H9 (cell line): ENCODE measurements at regions not wholly inside any gene's neighbourhood (a gene's known extent, or its start where the extent isn't known, plus 50 kb on each side); places are given as distances from the start of the nearest gene placed in this dataset.

ENCODE experiments used
- DNase-seq: peaks from one replicate; pipeline ENCODE4 v3.0.0-alpha.2; 2017
- H2AFZ ChIP-seq: one replicate; pipeline ENCODE4 v1.6.1; 2013; ENCODE audit warnings: mild to moderate bottlenecking, low read length, control low read depth, moderate library complexity
- H2AK5ac ChIP-seq: 2 replicates; pipeline ENCODE4 v1.6.1; 2013; ENCODE audit warnings: low read length, control low read depth, mixed read lengths; ENCODE audit not compliant: insufficient read length
- H2BK120ac ChIP-seq: one replicate; pipeline ENCODE4 v1.6.1; 2013; ENCODE audit warnings: low read depth, mild to moderate bottlenecking, low read length, control low read depth, inconsistent platforms; ENCODE audit not compliant: poor library complexity, severe bottlenecking
- H2BK12ac ChIP-seq: 2 replicates; pipeline ENCODE4 v1.6.1; 2013; ENCODE audit warnings: low read length, control low read depth, mixed read lengths, low read depth; ENCODE audit not compliant: insufficient read length
- H2BK15ac ChIP-seq: 2 replicates; pipeline ENCODE4 v1.6.1; 2013; ENCODE audit warnings: low read depth, low read length, control low read depth
- H2BK20ac ChIP-seq: one replicate; pipeline ENCODE4 v1.6.1; 2013; ENCODE audit warnings: low read depth, mild to moderate bottlenecking, low read length, control low read depth, inconsistent platforms; ENCODE audit not compliant: poor library complexity, severe bottlenecking
- H2BK5ac ChIP-seq: 2 replicates; pipeline ENCODE4 v1.6.1; 2013; ENCODE audit warnings: low read length, control low read depth, mixed read lengths; ENCODE audit not compliant: insufficient read length
- H3K14ac ChIP-seq: 2 replicates; pipeline ENCODE4 v1.6.1; 2013; ENCODE audit warnings: low read length, control low read depth; ENCODE audit not compliant: insufficient read depth
- H3K18ac ChIP-seq: 2 replicates; pipeline ENCODE4 v1.6.1; 2013; ENCODE audit warnings: low read depth, mild to moderate bottlenecking, mixed read lengths, low read length, control low read depth; ENCODE audit not compliant: insufficient read length
- H3K23ac ChIP-seq: 2 replicates; pipeline ENCODE4 v1.6.1; 2013; ENCODE audit warnings: low read length, control low read depth, mixed read lengths, low read depth; ENCODE audit not compliant: insufficient read length
- H3K23me2 ChIP-seq: 2 replicates; pipeline ENCODE4 v1.6.1; 2013; ENCODE audit warnings: low read depth, mild to moderate bottlenecking, mixed read lengths, low read length, control low read depth; ENCODE audit not compliant: insufficient read length, poor library complexity, severe bottlenecking
- H3K27ac ChIP-seq: 2 replicates; pipeline ENCODE4 v1.5.1; 2013; ENCODE audit warnings: low read length, control low read depth, mixed read lengths, low read depth; ENCODE audit not compliant: insufficient read length
- H3K27me3 ChIP-seq: 2 replicates; pipeline ENCODE4 v1.6.1; 2013; ENCODE audit warnings: low read length, control low read depth, inconsistent platforms; ENCODE audit not compliant: insufficient read depth
- H3K4ac ChIP-seq: 2 replicates; pipeline ENCODE4 v1.6.1; 2013; ENCODE audit warnings: low read depth, mild to moderate bottlenecking, control low read depth, inconsistent platforms, low read length, moderate library complexity
- H3K4me1 ChIP-seq: 2 replicates; pipeline ENCODE4 v1.6.1; 2013; ENCODE audit warnings: low read length, control low read depth, inconsistent platforms; ENCODE audit not compliant: insufficient read depth
- H3K4me2 ChIP-seq: 2 replicates; pipeline ENCODE4 v1.6.1; 2013; ENCODE audit warnings: low read length, control low read depth, mixed read lengths; ENCODE audit not compliant: insufficient read length, insufficient read depth
- H3K56ac ChIP-seq: 2 replicates; pipeline ENCODE4 v1.6.1; 2013; ENCODE audit warnings: low read depth, mild to moderate bottlenecking, mixed read lengths, low read length, control low read depth; ENCODE audit not compliant: insufficient read length
- H3K79me1 ChIP-seq: 2 replicates; pipeline ENCODE4 v1.6.1; 2013; ENCODE audit warnings: low read depth, mild to moderate bottlenecking, moderate library complexity, low read length, control low read depth, inconsistent platforms; ENCODE audit not compliant: insufficient read depth, poor library complexity, severe bottlenecking
- H3K79me2 ChIP-seq: 2 replicates; pipeline ENCODE4 v1.6.1; 2013; ENCODE audit warnings: low read length, control low read depth, inconsistent platforms; ENCODE audit not compliant: insufficient read depth
- H3K9ac ChIP-seq: 2 replicates; pipeline ENCODE4 v1.6.1; 2013; ENCODE audit warnings: low read length, control low read depth, mixed read lengths; ENCODE audit not compliant: insufficient read length; ENCODE audit errors: extremely low read depth
- H3K9me3 ChIP-seq: one replicate; pipeline ENCODE4 v1.6.1; 2013; ENCODE audit warnings: low read depth, low read length, inconsistent platforms; ENCODE audit not compliant: control insufficient read depth
- H3T11ph ChIP-seq: one replicate; pipeline ENCODE4 v1.6.1; 2013; ENCODE audit warnings: mild to moderate bottlenecking, low read length, control low read depth, inconsistent platforms
- H4K20me1 ChIP-seq: one replicate; pipeline ENCODE4 v1.6.1; 2013; ENCODE audit not compliant: control insufficient read depth, insufficient read length, insufficient read depth
- H4K5ac ChIP-seq: 2 replicates; pipeline ENCODE4 v1.6.1; 2013; ENCODE audit warnings: low read depth, mild to moderate bottlenecking, mixed read lengths, low read length, control low read depth; ENCODE audit not compliant: insufficient read length
- H4K8ac ChIP-seq: replicated peaks from 2 replicates; pipeline ENCODE4 v1.6.1; 2013; ENCODE audit warnings: low read length, control low read depth, mixed read lengths, low read depth; ENCODE audit not compliant: insufficient read length
- H4K91ac ChIP-seq: 2 replicates; pipeline ENCODE4 v1.6.1; 2013; ENCODE audit warnings: low read depth, mild to moderate bottlenecking, moderate library complexity, mixed read lengths, low read length, control low read depth; ENCODE audit not compliant: insufficient read length
- H3K27ac Mint-ChIP-seq, 3 experiments: 2 replicates in 2 of 3; 3 replicates in 1 of 3; pipeline ENCODE4 v1.8.0; 2020 to 2021; ENCODE audit warnings: mixed read lengths in 3 of 3, mild to moderate bottlenecking in 1 of 3, moderate library complexity in 1 of 3
- H3K27me3 Mint-ChIP-seq: 2 replicates; pipeline ENCODE4 v1.8.0; 2021; ENCODE audit warnings: low read depth, mild to moderate bottlenecking, moderate library complexity, mixed read lengths
- H3K36me3 Mint-ChIP-seq, 3 experiments: 2 replicates in 2 of 3; 3 replicates in 1 of 3; pipeline ENCODE4 v1.8.0; 2020 to 2021; ENCODE audit warnings: low read depth in 3 of 3, mixed read lengths in 3 of 3; ENCODE audit not compliant: insufficient read depth in 1 of 3
- H3K4me1 Mint-ChIP-seq, 2 experiments: 2 replicates each; pipeline ENCODE4 v1.8.0; 2020; ENCODE audit warnings: mixed read lengths in 2 of 2
- H3K4me3 Mint-ChIP-seq, 2 experiments: 2 replicates in 1 of 2; 3 replicates in 1 of 2; pipeline ENCODE4 v1.8.0; 2020 to 2021; ENCODE audit warnings: mild to moderate bottlenecking in 2 of 2, mixed read lengths in 2 of 2, moderate library complexity in 1 of 2
- H3K9me3 Mint-ChIP-seq, 2 experiments: 2 replicates in 1 of 2; 3 replicates in 1 of 2; pipeline ENCODE4 v1.8.0; 2020; ENCODE audit warnings: mild to moderate bottlenecking in 2 of 2, mixed read lengths in 2 of 2, moderate library complexity in 1 of 2
- CTCF ChIP-seq: fragments of 200-600 bp; sonication (generic); conservative IDR thresholded peaks from 3 replicates; pipeline ENCODE4 v1.8.0; 2021; ENCODE audit warnings: antibody characterized with exemption, mild to moderate bottlenecking
- WGBS: extraction: QIAGEN DNeasy Blood & Tissue Kit; methylation state at CpG from one replicate; pipeline ENCODE4 v1.1.7; 2013; ENCODE audit warnings: missing lambda C conversion rate, low lambda C conversion rate, mixed read lengths; ENCODE audit not compliant: insufficient read length; ENCODE audit errors: extremely low coverage; 5-methylcytosine and 5-hydroxymethylcytosine counted together

GRCh38 chr15:26439681-26440080 is 333.2 kb downstream of the GABRB3 start:
- Histone ChIP-seq H3K23me2 (no peaks in the 10 kb centered on the region), H4K5ac (no peak overlapping the region), H3K56ac (no peak overlapping the region), H2BK120ac (no peak overlapping the region), H3K79me2 (no peaks in the 10 kb centered on the region), H2AK5ac (no peak overlapping the region), H4K91ac (no peak overlapping the region), H3K18ac (no peak overlapping the region), H4K8ac (no peak overlapping the region), H3K4me1 (no peaks in the 10 kb centered on the region), H2BK12ac (no peak overlapping the region), H2BK20ac (no peak overlapping the region), H3K79me1 (no peaks in the 10 kb centered on the region), H3K4me2 (no peak overlapping the region), H2BK5ac (no peak overlapping the region), H3K27ac (no peak overlapping the region), H3K9me3 (no peaks in the 10 kb centered on the region), H3K9ac (no peak overlapping the region), H3K14ac (no peak overlapping the region), H2BK15ac (no peak overlapping the region), H4K20me1 (no peaks in the 10 kb centered on the region), H3T11ph (no peak overlapping the region), H3K23ac (no peak overlapping the region), H3K4ac (no peak overlapping the region), H2AFZ (no peak overlapping the region), H3K27me3 (no peaks in the 10 kb centered on the region; the same call in 1 of the 2 replicates)
- H3K9me3 Mint-ChIP-seq: peaks cover 0 to 3% of the 10 kb centered on the region in 2 experiments; a peak in 1 of 5 replicates
- H3K27ac Mint-ChIP-seq: no peak overlapping the region
- H3K27me3 Mint-ChIP-seq: no peaks in the 10 kb centered on the region; the same call in 1 of the 2 replicates
- H3K36me3 Mint-ChIP-seq: no peaks in the 10 kb centered on the region; a peak in 1 of 7 replicates
- no CpG with 5 or more reads among the region's 3 CpGs for WGBS
- peaks cover 0 to 13% of the 10 kb centered on the region in 2 experiments; a peak in 2 of 4 replicates for H3K4me1 Mint-ChIP-seq
- no peak for DNase-seq
- TF ChIP-seq CTCF: no peak
- H3K4me3 Mint-ChIP-seq: no peak overlapping the region
